ENCODE measurements at regions not wholly inside any gene's neighbourhood (a gene's known extent, or its start where the extent isn't known, plus 50 kb on each side); places are given as distances from the start of the nearest gene placed in this dataset.
A peak's percentile ranks its signal among the peaks of the same experiment; 100 is the strongest.

- DNase-seq (ENCODE audit: extremely low read depth, low read depth), result no peak
Measured at GRCh38 chr20:23155141-23155590, 69.0 kb upstream of the CD93 start.

- no peak for DNase-seq (ENCODE audit: extremely low read depth, low read depth)
Measured at GRCh38 chr20:23153696-23154341, 67.7 kb upstream of the CD93 start.

- DNase-seq (ENCODE audit: extremely low read depth, low read depth), result no peak
Measured at GRCh38 chr20:23152902-23153301, 66.8 kb upstream of the CD93 start.

GRCh38 chr20:23152308-23152892, 66.3 kb upstream of the CD93 start:
- DNase-seq (ENCODE audit: extremely low read depth, low read depth), result peak; percentile 76

- DNase-seq (ENCODE audit: extremely low read depth, low read depth), result no peak
Measured at GRCh38 chr20:23151885-23152284, 65.8 kb upstream of the CD93 start.

GRCh38 chr20:23151008-23151703, 65.0 kb upstream of the CD93 start:
- DNase-seq (ENCODE audit: extremely low read depth, low read depth), result no peak

- no peak for DNase-seq (ENCODE audit: extremely low read depth, low read depth)
Measured at GRCh38 chr20:23150304-23151007, 64.3 kb upstream of the CD93 start.

GRCh38 chr20:23149623-23150279, 63.6 kb upstream of the CD93 start:
- no peak for DNase-seq (ENCODE audit: extremely low read depth, low read depth)

- no peak for DNase-seq (ENCODE audit: extremely low read depth, low read depth)
Measured at GRCh38 chr20:23148731-23149570, 62.8 kb upstream of the CD93 start.

GRCh38 chr20:23147964-23148730, 62.0 kb upstream of the CD93 start:
- peak; percentile 61 for DNase-seq (ENCODE audit: extremely low read depth, low read depth)

GRCh38 chr20:23147647-23147963, 61.5 kb upstream of the CD93 start:
- no peak for DNase-seq (ENCODE audit: extremely low read depth, low read depth)

GRCh38 chr20:23146857-23147637, 60.9 kb upstream of the CD93 start:
- no peak for DNase-seq (ENCODE audit: extremely low read depth, low read depth)

GRCh38 chr20:23146181-23146580, 60.1 kb upstream of the CD93 start:
- no peak for DNase-seq (ENCODE audit: extremely low read depth, low read depth)

GRCh38 chr20:23145281-23145700, 59.2 kb upstream of the CD93 start:
- DNase-seq (ENCODE audit: extremely low read depth, low read depth), result peak; percentile 73

GRCh38 chr20:23144856-23145255, 58.7 kb upstream of the CD93 start:
- DNase-seq (ENCODE audit: extremely low read depth, low read depth), result no peak

GRCh38 chr20:23143986-23144690, 58.0 kb upstream of the CD93 start:
- no peak for DNase-seq (ENCODE audit: extremely low read depth, low read depth)

- DNase-seq (ENCODE audit: extremely low read depth, low read depth), result peak; percentile 61
Measured at GRCh38 chr20:23143098-23143497, 57.0 kb upstream of the CD93 start.

Measured in NCI-H460 (cell line).